CD14-positive monocyte (primary cell): ENCODE measurements at regions not wholly inside any gene's neighbourhood (a gene's known extent, or its start where the extent isn't known, plus 50 kb on each side); places are given as distances from the start of the nearest gene placed in this dataset.

Source experiments
- DNase-seq, 3 donors: peaks; one replicate each; pipeline ENCODE4 v3.0.0-alpha.2; 2011 to 2022
- H2AFZ ChIP-seq: 2 replicates; pipeline ENCODE4 v1.6.0; 2012; ENCODE audit warnings: mild to moderate bottlenecking, low read depth, low read length, inconsistent platforms; ENCODE audit not compliant: insufficient read depth, poor library complexity, severe bottlenecking
- H3K27ac ChIP-seq, 2 donors: 1 replicate in 1 of 2; 2 replicates in 1 of 2; pipeline ENCODE4 v1.5.1; 2012 to 2013; ENCODE audit warnings: low read length in 2 of 2, control low read depth in 1 of 2, inconsistent platforms in 1 of 2, low read depth in 1 of 2, mild to moderate bottlenecking in 1 of 2
- H3K27me3 ChIP-seq, 2 donors: one replicate each; pipeline versions ENCODE4 v1.6.0 to v1.6.1; 2011 to 2013; ENCODE audit warnings: low read length in 2 of 2; ENCODE audit not compliant: control insufficient read depth in 2 of 2, insufficient read depth in 2 of 2
- H3K36me3 ChIP-seq, 2 donors: replicated peaks in 1 of 2; 1 replicate in 1 of 2; 2 replicates in 1 of 2; pipeline versions ENCODE4 v1.5.1 to v1.6.1; 2012 to 2013; ENCODE audit warnings: low read length in 2 of 2, control low read depth in 1 of 2, inconsistent platforms in 1 of 2, mild to moderate bottlenecking in 1 of 2; ENCODE audit not compliant: insufficient read depth in 2 of 2, control insufficient read depth in 1 of 2
- H3K4me1 ChIP-seq, 2 donors: 1 replicate in 1 of 2; 2 replicates in 1 of 2; pipeline versions ENCODE4 v1.5.1 to v1.6.1; 2012 to 2013; ENCODE audit warnings: low read length in 2 of 2, control low read depth in 1 of 2, inconsistent platforms in 1 of 2, mild to moderate bottlenecking in 1 of 2, moderate library complexity in 1 of 2; ENCODE audit not compliant: insufficient read depth in 2 of 2, control insufficient read depth in 1 of 2
- H3K4me2 ChIP-seq: replicated peaks from 2 replicates; pipeline ENCODE3; 2012; ENCODE audit warnings: low read length, moderate library complexity, mild to moderate bottlenecking; ENCODE audit not compliant: poor library complexity, severe bottlenecking; ENCODE audit errors: extremely low read depth
- H3K4me3 ChIP-seq, 3 experiments: fragments of 200-600 bp in 1 of 3; sonication (generic) in 1 of 3; replicated peaks in 1 of 3; 1 replicate in 2 of 3; 2 replicates in 1 of 3; pipeline ENCODE4 v1.5.1; 2011 to 2013; ENCODE audit warnings: low read length in 3 of 3, mild to moderate bottlenecking in 3 of 3, control low read depth in 2 of 3, low read depth in 2 of 3, inconsistent platforms in 1 of 3, moderate library complexity in 1 of 3
- H3K79me2 ChIP-seq: 2 replicates; pipeline ENCODE4 v1.6.0; 2012; ENCODE audit warnings: mild to moderate bottlenecking, control low read depth, inconsistent platforms, low read length, moderate library complexity; ENCODE audit not compliant: insufficient read depth
- H3K9ac ChIP-seq: 2 replicates; pipeline ENCODE4 v1.6.0; 2017; ENCODE audit warnings: low read length, mild to moderate bottlenecking; ENCODE audit not compliant: insufficient read depth, poor library complexity, severe bottlenecking
- H3K9me3 ChIP-seq, 2 donors: replicated peaks in 1 of 2; 1 replicate in 1 of 2; 2 replicates in 1 of 2; pipeline versions ENCODE4 v1.5.1 to v1.6.1; 2012 to 2013; ENCODE audit warnings: low read length in 2 of 2, control low read depth in 1 of 2; ENCODE audit not compliant: control insufficient read depth in 1 of 2, insufficient read depth in 1 of 2
- H4K20me1 ChIP-seq: 2 replicates; pipeline ENCODE4 v1.6.0; 2012; ENCODE audit warnings: mild to moderate bottlenecking, low read length, control low read depth, moderate library complexity; ENCODE audit not compliant: insufficient read depth
- H3K27ac Mint-ChIP-seq, 7 donors: one replicate each; pipeline ENCODE4 v1.8.0; 2020; ENCODE audit warnings: mild to moderate bottlenecking in 7 of 7, mixed read lengths in 7 of 7, moderate library complexity in 6 of 7, inconsistent platforms in 2 of 7
- H3K27me3 Mint-ChIP-seq, 3 donors: one replicate each; pipeline ENCODE4 v1.8.0; 2021 to 2022; ENCODE audit warnings: low read depth in 3 of 3, mild to moderate bottlenecking in 3 of 3, mixed read lengths in 3 of 3, moderate library complexity in 3 of 3, inconsistent platforms in 1 of 3
- H3K36me3 Mint-ChIP-seq, 2 donors: one replicate each; pipeline ENCODE4 v1.8.0; 2020; ENCODE audit warnings: mixed read lengths in 2 of 2, inconsistent platforms in 1 of 2, mild to moderate bottlenecking in 1 of 2
- H3K4me1 Mint-ChIP-seq: one replicate; pipeline ENCODE4 v1.8.0; 2020; ENCODE audit warnings: mild to moderate bottlenecking, mixed read lengths
- H3K4me3 Mint-ChIP-seq, 2 donors: one replicate each; pipeline ENCODE4 v1.8.0; 2020; ENCODE audit warnings: mild to moderate bottlenecking in 2 of 2, mixed read lengths in 2 of 2, moderate library complexity in 1 of 2
- H3K9me3 Mint-ChIP-seq, 7 donors: one replicate each; pipeline ENCODE4 v1.8.0; 2020 to 2022; ENCODE audit warnings: mixed read lengths in 7 of 7, mild to moderate bottlenecking in 6 of 7, moderate library complexity in 6 of 7, inconsistent platforms in 2 of 7
- CTCF ChIP-seq: fragments of 200-600 bp; IDR thresholded peaks from one replicate; pipeline ENCODE4 v1.8.0; 2022; ENCODE audit warnings: antibody characterized with exemption, mild to moderate bottlenecking
- WGBS: methylation state at CpG from one replicate; pipeline ENCODE4 v1.1.5; 2013; ENCODE audit warnings: missing lambda C conversion rate; ENCODE audit not compliant: insufficient coverage; 5-methylcytosine and 5-hydroxymethylcytosine counted together
- intact Hi-C, 2 donors: fragments of 100-400 bp; cut with micrococcal nuclease; formaldehyde crosslinking; loops; one replicate each; pipeline versions ENCODE4 v1.15.0 to v1.15.1; 2023

DNA sequence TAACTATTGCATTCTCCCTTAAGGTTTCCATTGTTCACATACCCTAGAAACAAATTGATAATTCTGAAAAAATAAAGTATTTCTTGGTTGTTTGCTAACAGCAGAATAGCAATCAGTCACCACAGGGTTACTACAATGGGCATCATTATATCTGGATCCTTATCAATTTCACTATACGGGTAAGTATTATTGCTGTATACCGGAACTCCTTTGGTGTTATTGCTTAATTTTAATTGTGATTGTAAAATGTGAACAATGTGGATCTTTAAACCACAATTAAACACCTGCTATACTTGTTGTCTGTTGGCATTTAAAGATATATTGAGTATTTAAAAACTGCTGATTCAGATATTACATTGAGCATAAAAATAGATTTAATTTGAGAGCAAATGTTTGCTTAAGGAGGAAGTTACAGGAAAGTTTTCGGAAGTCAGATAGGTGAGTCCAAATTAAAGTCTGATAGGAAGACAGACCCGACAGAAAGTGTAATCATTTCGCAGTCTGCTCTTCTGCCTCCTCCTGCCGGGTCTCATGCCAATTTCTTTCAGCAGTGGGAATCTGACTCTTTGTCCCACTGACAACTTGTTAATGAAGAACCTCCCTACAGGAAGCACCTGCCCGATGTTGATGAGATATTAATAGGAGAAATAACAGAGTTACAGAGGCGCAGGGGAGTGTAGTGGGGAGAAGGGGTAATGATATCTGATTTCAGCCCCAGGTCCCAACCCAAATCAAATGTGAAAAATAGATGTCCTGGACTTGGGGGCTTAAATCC, 169.7 kb upstream of the TBC1D5 start:
- Mint-ChIP-seq H3K36me3 (no peaks in the 10 kb centered on the region), H3K4me3 (peak overlapping the region in 1 of 2 donors; percentile 40), H3K27me3 (peaks cover 0 to 2% (median 0%) of the 10 kb centered on the region in 3 donors), H3K27ac (no peak overlapping the region), H3K4me1 (peaks cover 12% of the 10 kb centered on the region), H3K9me3 (peaks cover 2 to 6% (median 3%) of the 10 kb centered on the region in 7 donors)
- Histone ChIP-seq H3K27ac (no peak overlapping the region), H3K9ac (no peak overlapping the region), H4K20me1 (no peaks in the 10 kb centered on the region), H3K79me2 (no peaks in the 10 kb centered on the region), H3K9me3 (no peaks in the 10 kb centered on the region), H3K4me1 (peaks cover 0 to 4% of the 10 kb centered on the region in 2 donors), H3K4me3 (no peak overlapping the region), H2AFZ (no peak overlapping the region), H3K4me2 (no peak overlapping the region), H3K27me3 (no peaks in the 10 kb centered on the region), H3K36me3 (no peaks in the 10 kb centered on the region)
- no peak for TF ChIP-seq CTCF
- intact Hi-C loops = loop anchor here in 1 of 2 donors (2.0 kb wide), 1 partner anchor 33 kb away; no protein-coding TSS in a partner anchor
- DNase-seq = no peak
- no CpG with 5 or more reads among the region's 8 CpGs for WGBS

DNA sequence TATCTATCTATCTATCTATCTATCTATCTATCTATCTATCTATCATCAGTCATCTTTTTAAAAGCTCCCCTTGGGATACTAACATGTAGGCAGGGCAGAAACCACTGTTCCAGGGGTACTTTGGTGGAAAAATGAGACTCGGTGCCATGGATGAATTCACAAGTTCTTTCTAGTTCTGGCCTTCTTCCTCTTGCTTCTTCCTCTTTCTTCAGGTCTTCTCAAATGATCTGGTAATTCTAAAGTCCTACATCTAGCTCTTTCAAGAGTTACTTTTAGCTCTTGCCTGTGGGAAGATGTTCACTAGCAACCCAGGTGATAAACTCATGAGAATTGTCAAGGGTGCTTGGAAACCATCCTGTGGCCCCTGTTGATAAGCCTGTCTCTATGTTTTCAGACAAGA, 168.5 kb upstream of the TBC1D5 start:
- H3K9me3 Mint-ChIP-seq = peaks cover 3 to 10% (median 6%) of the 10 kb centered on the region in 7 donors

More for the DNA sequence above, 168.5 kb upstream of the TBC1D5 start:
- Histone ChIP-seq H3K9ac (no peak overlapping the region), H3K4me1 (peaks cover 0 to 5% of the 10 kb centered on the region in 2 donors), H2AFZ (no peak overlapping the region), H3K27me3 (no peaks in the 10 kb centered on the region), H3K4me3 (no peak overlapping the region), H3K9me3 (no peaks in the 10 kb centered on the region), H3K27ac (no peak overlapping the region), H3K36me3 (no peaks in the 10 kb centered on the region), H3K4me2 (no peak overlapping the region), H4K20me1 (no peaks in the 10 kb centered on the region), H3K79me2 (no peaks in the 10 kb centered on the region)
- WGBS = 0% methylated on average over 1 of the region's 1 CpG
- peaks cover 0 to 2% (median 0%) of the 10 kb centered on the region in 3 donors for H3K27me3 Mint-ChIP-seq
- intact Hi-C loops = no loop called here
- no peak for DNase-seq
- no peaks in the 10 kb centered on the region for H3K36me3 Mint-ChIP-seq
- no peak overlapping the region for H3K27ac Mint-ChIP-seq
- TF ChIP-seq CTCF = no peak
- H3K4me1 Mint-ChIP-seq = peaks cover 19% of the 10 kb centered on the region
- H3K4me3 Mint-ChIP-seq = no peak overlapping the region
